K562 (cell line): ENCODE measurements at regions not wholly inside any gene's neighbourhood (a gene's known extent, or its start where the extent isn't known, plus 50 kb on each side); places are given as distances from the start of the nearest gene placed in this dataset.

Experiments used
- ATAC-seq: fragments of 200-7000 bp; cut with Tn5 transposase; 3 replicates; pipeline ENCODE4 v1.9.1; 2020; ENCODE audit warnings: moderate library complexity
- BruUV-seq: library from RNA; stranded (reverse); fragments of 400-500 nt; replicated peaks from 2 replicates; lab custom pipeline; 2021; lab: Mats Ljungman, UMichigan
- CTCF ChIA-PET: fragments of 300-600 bp; formaldehyde crosslinking; extraction: SDS; loops from one replicate; lab custom pipeline; 2021; ENCODE audit warnings: low intra/inter-chr PET ratio; lab: Yijun Ruan, JAX
- POLR2A ChIA-PET: fragments of 300-600, 350-650 bp; sonication (Branson Sonifier 250); formaldehyde crosslinking; extraction: SDS; loops from one replicate; lab custom pipeline; 2021; ENCODE audit warnings: antibody characterized with exemption, inconsistent platforms; lab: Yijun Ruan, JAX
- DNase-seq, 4 experiments: peaks; one replicate each; pipeline versions ENCODE4 v3.0.0 to v3.0.0-alpha.2; 2011 to 2018; ENCODE audit warnings: low spot score in 3 of 4, mixed read lengths in 3 of 4; ENCODE audit errors: extremely low read depth in 1 of 4
- FAIRE-seq: peaks from 2 replicates; lab custom pipeline; 2011; peaks lifted over from hg19 to GRCh38; lab: Jason Lieb, UNC
- H2AFZ ChIP-seq: 2 replicates; pipeline ENCODE4 v1.6.0; 2011; ENCODE audit warnings: low read depth, low read length, control low read depth, inconsistent platforms
- H3K27ac ChIP-seq: fragments of 200-600 bp; 3 replicates; pipeline ENCODE4 v1.8.0; 2011; ENCODE audit warnings: low read depth, mild to moderate bottlenecking, control low read depth, inconsistent platforms, low read length, moderate library complexity, mixed read lengths; ENCODE audit errors: extremely low read depth
- H3K27me3 ChIP-seq, 2 experiments: fragments of 300-600 bp in 1 of 2; 2 replicates in 1 of 2; 3 replicates in 1 of 2; pipeline versions ENCODE4 v1.6.0 to v1.8.0; 2011; ENCODE audit warnings: inconsistent platforms in 2 of 2, low read length in 2 of 2, mild to moderate bottlenecking in 1 of 2, mixed read lengths in 1 of 2, moderate library complexity in 1 of 2; ENCODE audit not compliant: control insufficient read depth in 2 of 2, insufficient read depth in 2 of 2
- H3K36me3 ChIP-seq: fragments of 300-600 bp; 3 replicates; pipeline ENCODE4 v1.8.0; 2011; ENCODE audit warnings: mild to moderate bottlenecking, low read length, inconsistent platforms; ENCODE audit not compliant: control insufficient read depth, insufficient read depth
- H3K4me1 ChIP-seq, 2 experiments: fragments of 200-600 bp in 1 of 2; replicated peaks in 1 of 2; 2 replicates in 1 of 2; 3 replicates in 1 of 2; pipeline versions ENCODE4 v1.5.1 to v1.8.0; 2011; ENCODE audit warnings: inconsistent platforms in 2 of 2, low read length in 2 of 2, mild to moderate bottlenecking in 1 of 2, mixed read lengths in 1 of 2, moderate library complexity in 1 of 2; ENCODE audit not compliant: control insufficient read depth in 2 of 2, insufficient read depth in 2 of 2
- H3K4me2 ChIP-seq: 2 replicates; pipeline ENCODE4 v1.6.1; 2011; ENCODE audit warnings: low read length, control low read depth, inconsistent platforms, mixed read lengths; ENCODE audit not compliant: insufficient read depth
- H3K4me3 ChIP-seq: fragments of 200-600 bp; sonication (generic), shearing (Covaris generic); 2 replicates; pipeline ENCODE4 v1.5.1; 2016; ENCODE audit warnings: control low read depth, inconsistent platforms
- H3K79me2 ChIP-seq: fragments of 200-600 bp; 3 replicates; pipeline ENCODE4 v1.8.0; 2011; ENCODE audit warnings: low read length, inconsistent platforms; ENCODE audit not compliant: control insufficient read depth, insufficient read depth
- H3K9ac ChIP-seq, 2 experiments: 2 replicates each; pipeline versions ENCODE4 v1.6.0 to v1.6.1; 2011; ENCODE audit warnings: low read depth in 2 of 2, low read length in 2 of 2, control low read depth in 1 of 2, inconsistent platforms in 1 of 2, mild to moderate bottlenecking in 1 of 2, mixed read lengths in 1 of 2; ENCODE audit not compliant: insufficient read depth in 1 of 2
- H3K9me1 ChIP-seq: one replicate; pipeline ENCODE4 v1.6.0; 2011; ENCODE audit warnings: inconsistent platforms, mild to moderate bottlenecking, low read length, moderate library complexity; ENCODE audit not compliant: control insufficient read depth, insufficient read depth
- H3K9me3 ChIP-seq: replicated peaks from 2 replicates; pipeline ENCODE4 v1.5.1; 2011; ENCODE audit warnings: low read depth, low read length, inconsistent platforms; ENCODE audit not compliant: control insufficient read depth, insufficient read depth
- H4K20me1 ChIP-seq: replicated peaks from 2 replicates; pipeline ENCODE4 v1.6.1; 2011; ENCODE audit warnings: low read length, inconsistent platforms, mixed read lengths; ENCODE audit not compliant: control insufficient read depth, insufficient read depth
- HLTF ChIP-seq: fragments of 450-650 bp; IDR thresholded peaks from 2 replicates; pipeline ENCODE4 v1.6.1; 2016
- MCM5 ChIP-seq: fragments of 450-650 bp; IDR thresholded peaks from 2 replicates; pipeline ENCODE4 v1.6.1; 2016; ENCODE audit warnings: low read depth
- ZNF316 ChIP-seq: fragments of 450-650 bp; IDR thresholded peaks from 2 replicates; pipeline ENCODE4 v1.6.1; 2016
- ZNF41 ChIP-seq: fragments of 250-450 bp; sonication (Bioruptor Pico); conservative IDR thresholded peaks from 2 replicates; pipeline ENCODE4 v1.4.0; 2020; ENCODE audit warnings: mild to moderate bottlenecking
- ZNF511 ChIP-seq: sonication (generic); formaldehyde crosslinking; IDR thresholded peaks from 2 replicates; pipeline ENCODE4 v1.8.0; 2022; ENCODE audit warnings: mild to moderate bottlenecking, missing genetic modification reagents
- ZNF583 ChIP-seq: fragments of 250-450 bp; sonication (Bioruptor Pico); IDR thresholded peaks from 2 replicates; pipeline ENCODE4 v1.4.0; 2020
- ZNF778 ChIP-seq: fragments of 450-650 bp; formaldehyde crosslinking; IDR thresholded peaks from 2 replicates; pipeline ENCODE4 v1.4.0; 2020; ENCODE audit warnings: mild to moderate bottlenecking, moderate library complexity
- WGBS: fragments of 100-300 bp; shearing (Covaris generic); methylation state at CpG from one replicate; pipeline ENCODE4 v1.1.6; 2016; ENCODE audit warnings: low coverage, mixed read lengths; ENCODE audit not compliant: insufficient coverage; ENCODE audit errors: missing lambda C conversion rate; 5-methylcytosine and 5-hydroxymethylcytosine counted together
- in situ Hi-C: fragments of 300-500 bp; cut with MboI; formaldehyde crosslinking; loops from 4 replicates; pipeline ENCODE4 v1.15.0; 2018; ENCODE audit warnings: inconsistent platforms, mixed read lengths
- intact Hi-C: fragments of 100-400 bp; cut with micrococcal nuclease; formaldehyde crosslinking; loops from 2 replicates; pipeline ENCODE4 v1.14.2; 2022

GRCh38 chr11:25970726-25971508 is 361.0 kb upstream of the ANO3 start:
- no peaks in the 10 kb centered on the region for H4K20me1 ChIP-seq
- no peak overlapping the region for H3K4me2 ChIP-seq
- FAIRE-seq (no peak), DNase-seq (peak in 2 of 4 experiments; percentile 11 to 12), ATAC-seq (no peak)
- no peak overlapping the region for H3K27ac ChIP-seq
- H3K79me2 ChIP-seq, result no peaks in the 10 kb centered on the region
- H3K4me1 ChIP-seq, result no peaks in the 10 kb centered on the region
- CTCF ChIA-PET, result no interaction called here
- no peaks in the 10 kb centered on the region for H3K9me1 ChIP-seq
- H3K9ac ChIP-seq, result no peak overlapping the region
- no peak overlapping the region for H2AFZ ChIP-seq
- in situ Hi-C loops, result no loop called here
- no peaks in the 10 kb centered on the region for H3K36me3 ChIP-seq
- TF ChIP-seq ZNF778 (CRISPR knock-in tag), result no peak
- no peak for TF ChIP-seq ZNF41 (CRISPR knock-in tag)
- no peak for TF ChIP-seq HLTF
- no peak for TF ChIP-seq ZNF316
- no peak for TF ChIP-seq ZNF583
- no peak for TF ChIP-seq ZNF511 (CRISPR knock-in tag)
- TF ChIP-seq MCM5, result no peak
- no peaks in the 10 kb centered on the region for H3K9me3 ChIP-seq
- WGBS, result 4% methylated on average over 2 of the region's 2 CpGs
- POLR2A ChIA-PET, result no interaction called here
- BruUV-seq, result no TSS peak
- H3K27me3 ChIP-seq, result no peaks in the 10 kb centered on the region
- H3K4me3 ChIP-seq, result no peak overlapping the region
- intact Hi-C loops, result no loop called here
